ENCODE measurements at regions not wholly inside any gene's neighbourhood (a gene's known extent, or its start where the extent isn't known, plus 50 kb on each side); places are given as distances from the start of the nearest gene placed in this dataset.

- H3K4me3 ChIP-seq (ENCODE audit: low read depth, poor library complexity, severe bottlenecking), result no peak overlapping the region
- 74 to 93% methylated on average over 2 of the region's 2 CpGs for WGBS, 2 donors
- intact Hi-C loops (cut with DNase I; ENCODE audit: low total_unique reads), result no loop called here
- no peak for DNase-seq (ENCODE audit: low spot score in 2 of 2)
- TF ChIP-seq CTCF (IDR thresholded peaks at IDR 0.05), result no peak
- no peak for TF ChIP-seq POLR2A (IDR thresholded peaks at IDR 0.05)
Measured at GRCh38 chr2:52072949-52073348, 1041.0 kb upstream of the NRXN1 start.

DNA sequence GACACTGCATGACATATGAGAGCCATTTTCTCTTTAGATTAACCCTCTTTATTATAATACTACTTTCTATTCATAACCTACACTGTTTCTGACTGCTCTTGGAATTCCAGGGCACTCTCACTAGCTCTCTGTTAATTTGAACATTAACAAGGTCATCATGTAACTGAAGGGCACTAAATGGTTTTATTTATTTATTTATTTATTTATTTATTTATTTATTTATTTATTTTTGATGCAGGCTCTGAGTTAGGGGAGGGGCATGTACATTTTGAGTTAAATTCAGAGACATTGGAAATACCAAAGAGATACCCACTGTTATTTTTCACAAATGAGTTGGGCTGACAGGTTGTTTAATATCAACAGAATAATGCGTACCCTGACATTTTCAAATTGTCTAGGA, 1038.7 kb upstream of the NRXN1 start:
- intact Hi-C loops (cut with DNase I; ENCODE audit: low total_unique reads), result no loop called here
- no peak overlapping the region for H3K4me3 ChIP-seq (ENCODE audit: low read depth, poor library complexity, severe bottlenecking)
- no peak for DNase-seq (ENCODE audit: low spot score in 2 of 2)
- no peak for TF ChIP-seq POLR2A (IDR thresholded peaks at IDR 0.05)
- no peak for TF ChIP-seq CTCF (IDR thresholded peaks at IDR 0.05)
- 95 to 97% methylated on average over 1 of the region's 1 CpG for WGBS, 2 donors

DNA sequence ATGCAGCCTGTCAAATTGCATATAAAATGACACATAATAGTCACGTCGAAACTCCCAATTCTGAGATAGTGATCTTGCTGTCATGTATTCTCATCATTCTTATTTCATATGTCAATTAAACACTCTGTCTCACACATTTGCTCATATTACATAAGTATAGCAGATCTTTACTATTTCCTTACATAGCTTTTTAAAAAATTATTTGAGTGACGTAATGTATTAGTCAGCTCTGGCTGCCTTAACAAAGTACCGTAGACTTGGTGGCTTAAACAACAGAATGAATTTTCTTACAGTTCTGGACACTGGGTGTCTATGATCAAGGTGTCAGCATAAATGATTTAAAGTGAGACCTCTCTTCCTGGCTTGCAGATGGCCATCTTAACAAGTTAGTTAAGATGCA, 1032.3 kb upstream of the NRXN1 start:
- TF ChIP-seq CTCF (IDR thresholded peaks at IDR 0.05), result no peak
- TF ChIP-seq POLR2A (IDR thresholded peaks at IDR 0.05), result no peak
- 83 to 88% methylated on average over 4 of the region's 4 CpGs for WGBS, 2 donors
- intact Hi-C loops (cut with DNase I; ENCODE audit: low total_unique reads), result no loop called here
- H3K4me3 ChIP-seq (ENCODE audit: low read depth, poor library complexity, severe bottlenecking), result no peak overlapping the region
- DNase-seq (ENCODE audit: low spot score in 2 of 2), result no peak

DNA sequence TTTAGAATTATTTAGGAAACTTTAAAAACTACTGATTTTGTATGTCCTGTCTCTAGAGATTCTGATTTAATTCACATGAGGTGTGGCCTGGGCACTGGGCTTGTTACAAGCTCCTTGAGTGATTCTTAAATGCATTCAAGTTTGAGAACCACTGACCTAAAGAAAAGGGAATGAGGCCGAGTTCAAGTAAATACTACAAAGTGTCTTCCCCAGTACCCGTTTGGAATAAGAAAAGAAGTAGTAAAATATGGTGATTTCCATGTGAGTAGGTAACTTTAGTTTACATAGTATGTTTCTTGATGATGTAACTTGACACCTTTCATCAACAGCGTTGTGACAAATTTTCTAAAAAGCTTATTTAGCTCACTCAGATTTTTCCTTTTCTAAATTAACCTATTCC, 1022.9 kb upstream of the NRXN1 start:
- intact Hi-C loops (cut with DNase I; ENCODE audit: low total_unique reads), result no loop called here
- DNase-seq (ENCODE audit: low spot score in 2 of 2), result no peak
- no peak for TF ChIP-seq CTCF (IDR thresholded peaks at IDR 0.05)
- TF ChIP-seq POLR2A (IDR thresholded peaks at IDR 0.05), result no peak
- WGBS, 2 donors, result 39 to 51% methylated on average over 3 of the region's 3 CpGs
- H3K4me3 ChIP-seq (ENCODE audit: low read depth, poor library complexity, severe bottlenecking), result no peak overlapping the region

DNA sequence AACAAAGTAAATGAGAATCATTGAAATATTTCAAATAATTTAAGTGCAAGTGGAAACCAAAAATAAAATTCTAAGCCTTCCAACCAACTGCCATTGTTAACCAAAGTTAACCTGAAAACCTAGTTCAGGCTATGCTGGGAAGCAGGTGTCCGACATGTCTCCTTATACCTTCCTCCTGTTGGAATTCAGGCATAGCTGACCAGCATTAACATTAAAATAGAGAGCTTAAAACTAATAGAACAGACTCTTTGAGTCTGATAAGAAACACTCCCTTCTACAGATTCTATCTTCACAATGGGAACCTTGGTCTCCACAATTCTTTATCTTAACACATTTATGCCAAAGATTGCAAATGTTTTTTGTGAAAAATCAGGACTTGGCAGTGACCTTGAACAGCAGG, 1004.9 kb upstream of the NRXN1 start:
- TF ChIP-seq POLR2A (IDR thresholded peaks at IDR 0.05), result no peak
- TF ChIP-seq CTCF (IDR thresholded peaks at IDR 0.05), result no peak

DNA sequence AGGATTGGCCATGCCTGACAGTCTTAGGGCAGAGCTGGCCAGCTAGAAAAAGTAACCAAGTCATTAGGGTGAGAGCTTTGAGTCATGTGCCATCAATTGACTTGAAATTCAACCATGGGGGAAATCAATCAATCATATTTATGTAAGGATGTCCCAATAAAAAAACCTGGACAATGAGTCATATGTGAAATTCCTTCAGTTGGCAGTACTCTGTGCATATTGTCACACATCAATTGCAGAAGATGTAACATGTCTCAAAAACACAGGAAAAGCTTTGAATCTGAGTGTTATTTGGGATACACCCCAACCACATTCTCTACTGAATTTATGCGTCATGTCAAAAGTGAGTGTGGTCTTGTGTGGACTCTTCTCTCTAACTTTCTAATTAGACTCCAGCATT, 1004.1 kb upstream of the NRXN1 start:
- H3K4me3 ChIP-seq (ENCODE audit: low read depth, poor library complexity, severe bottlenecking), result no peak overlapping the region
- TF ChIP-seq CTCF (IDR thresholded peaks at IDR 0.05) (no peak), POLR2A (IDR thresholded peaks at IDR 0.05) (no peak)
- no peak for DNase-seq (ENCODE audit: low spot score in 2 of 2)
- intact Hi-C loops (cut with DNase I; ENCODE audit: low total_unique reads), result no loop called here
- WGBS, 2 donors, result 97 to 100% methylated on average over 1 of the region's 1 CpG

More for the DNA sequence above, 1004.9 kb upstream of the NRXN1 start:
- intact Hi-C loops (cut with DNase I; ENCODE audit: low total_unique reads), result no loop called here
- DNase-seq (ENCODE audit: low spot score in 2 of 2), result no peak
- H3K4me3 ChIP-seq (ENCODE audit: low read depth, poor library complexity, severe bottlenecking), result no peak overlapping the region
- 77 to 82% methylated on average over 1 of the region's 1 CpG for WGBS, 2 donors

All from lower leg skin (tissue), 4 donors.